Neural cell (in vitro differentiated cells): ENCODE measurements at regions not wholly inside any gene's neighbourhood (a gene's known extent, or its start where the extent isn't known, plus 50 kb on each side); places are given as distances from the start of the nearest gene placed in this dataset.

ENCODE experiments used
- H2AFZ ChIP-seq: fragments of 200-600, 300-800 bp; sonication (generic), shearing (Covaris generic); 2 replicates; pipeline ENCODE4 v1.6.0; 2014; ENCODE audit warnings: low read depth, mild to moderate bottlenecking, antibody characterized with exemption, low read length, moderate library complexity
- H3F3A ChIP-seq: fragments of 200-600 bp; shearing (Covaris generic); 2 replicates; pipeline ENCODE4 v1.6.1; 2016; ENCODE audit warnings: mild to moderate bottlenecking, moderate library complexity, mixed read lengths, antibody characterized with exemption, low read length; ENCODE audit not compliant: insufficient read depth, poor library complexity, severe bottlenecking
- H3K27ac ChIP-seq: fragments of 200-600, 300-800 bp; sonication (generic), shearing (Covaris generic); 2 replicates; pipeline ENCODE4 v1.5.1; 2014; ENCODE audit warnings: mild to moderate bottlenecking, low read length, moderate library complexity
- H3K27me3 ChIP-seq: fragments of 300-800, 200-600 bp; sonication (generic), shearing (Covaris generic); 2 replicates; pipeline ENCODE4 v1.6.0; 2014; ENCODE audit warnings: mild to moderate bottlenecking, low read depth, low read length, moderate library complexity; ENCODE audit not compliant: insufficient read depth
- H3K36me3 ChIP-seq: fragments of 300-800, 200-600 bp; sonication (generic), shearing (Covaris generic); 2 replicates; pipeline ENCODE4 v1.5.1; 2014; ENCODE audit warnings: mild to moderate bottlenecking, antibody characterized with exemption, low read length, moderate library complexity; ENCODE audit not compliant: insufficient read depth
- H3K4me2 ChIP-seq: fragments of 300-800, 200-600 bp; sonication (generic), shearing (Covaris generic); 2 replicates; pipeline ENCODE4 v1.6.0; 2014; ENCODE audit warnings: mild to moderate bottlenecking, low read length
- H3K4me3 ChIP-seq: fragments of 300-800, 200-600 bp; sonication (generic), shearing (Covaris generic); 2 replicates; pipeline ENCODE4 v1.5.1; 2014; ENCODE audit warnings: mild to moderate bottlenecking, low read length, moderate library complexity
- H3K79me2 ChIP-seq: fragments of 200-600 bp; shearing (Covaris generic); replicated peaks from 2 replicates; pipeline ENCODE4 v1.6.0; 2014; ENCODE audit warnings: mild to moderate bottlenecking, low read length, moderate library complexity; ENCODE audit not compliant: insufficient read depth
- H3K9ac ChIP-seq: fragments of 300-800, 200-600 bp; sonication (generic), shearing (Covaris generic); 2 replicates; pipeline ENCODE4 v1.6.1; 2016; ENCODE audit warnings: mild to moderate bottlenecking, low read length, mixed read lengths
- H3K9me2 ChIP-seq: fragments of 200-600 bp; shearing (Covaris generic); 2 replicates; pipeline ENCODE4 v1.6.1; 2016; ENCODE audit warnings: mild to moderate bottlenecking, low read length, mixed read lengths; ENCODE audit not compliant: insufficient read depth
- H3K9me3 ChIP-seq: fragments of 200-600, 300-800 bp; sonication (generic), shearing (Covaris generic); 2 replicates; pipeline ENCODE4 v1.6.1; 2016; ENCODE audit warnings: mild to moderate bottlenecking, mixed run types, low read length, moderate library complexity, mixed read lengths
- H4K20me1 ChIP-seq: fragments of 200-600 bp; shearing (Covaris generic); 2 replicates; pipeline ENCODE4 v1.6.1; 2016; ENCODE audit warnings: mild to moderate bottlenecking, mixed run types; ENCODE audit not compliant: insufficient read depth
- CTCF ChIP-seq: fragments of 450-650 bp; IDR thresholded peaks from 2 replicates; pipeline ENCODE4 v1.5.1; 2014; ENCODE audit warnings: antibody characterized with exemption, mild to moderate bottlenecking, moderate library complexity; ENCODE audit not compliant: poor library complexity, severe bottlenecking
- EP300 ChIP-seq: fragments of 450-650 bp; conservative IDR thresholded peaks from 2 replicates; pipeline ENCODE4 v1.6.1; 2014; ENCODE audit warnings: antibody characterized with exemption, mild to moderate bottlenecking, moderate library complexity; ENCODE audit not compliant: poor library complexity, severe bottlenecking
- EZH2 ChIP-seq: fragments of 200-600, 300-800 bp; shearing (Covaris generic), sonication (generic); IDR thresholded peaks from 2 replicates; pipeline ENCODE4 v1.6.1; 2014; ENCODE audit warnings: antibody characterized with exemption, low read length, borderline replicate concordance, mild to moderate bottlenecking; ENCODE audit not compliant: insufficient read depth, poor library complexity, severe bottlenecking
- MXI1 ChIP-seq: fragments of 450-650 bp; conservative IDR thresholded peaks from 2 replicates; pipeline ENCODE4 v1.6.1; 2014; ENCODE audit warnings: antibody characterized with exemption, mild to moderate bottlenecking; ENCODE audit not compliant: poor library complexity, severe bottlenecking
- POLR2AphosphoS5 ChIP-seq: IDR thresholded peaks from 2 replicates; pipeline ENCODE4 v1.6.1; 2012
- RAD21 ChIP-seq: fragments of 450-650 bp; conservative IDR thresholded peaks from 2 replicates; pipeline ENCODE4 v1.6.1; 2014; ENCODE audit warnings: antibody characterized with exemption, mild to moderate bottlenecking, moderate library complexity
- SMC3 ChIP-seq: fragments of 450-650 bp; conservative IDR thresholded peaks from 2 replicates; pipeline ENCODE4 v1.6.1; 2014; ENCODE audit warnings: antibody characterized with exemption, mild to moderate bottlenecking, moderate library complexity; ENCODE audit not compliant: poor library complexity
- TAF1 ChIP-seq: IDR thresholded peaks from 2 replicates; pipeline ENCODE4 v1.6.1; 2012; ENCODE audit warnings: low read depth
- TF ChIP-seq, protein P1 (sequence below): IDR thresholded peaks from 2 replicates; pipeline ENCODE4 v1.6.1; 2012; ENCODE audit warnings: borderline replicate concordance

- no peak overlapping the region for H3K4me3 ChIP-seq
- H3K9me3 ChIP-seq: no peaks in the 10 kb centered on the region
- no peaks in the 10 kb centered on the region for H3K36me3 ChIP-seq
- no peak for TF ChIP-seq TAF1
- TF ChIP-seq, protein P1, sequence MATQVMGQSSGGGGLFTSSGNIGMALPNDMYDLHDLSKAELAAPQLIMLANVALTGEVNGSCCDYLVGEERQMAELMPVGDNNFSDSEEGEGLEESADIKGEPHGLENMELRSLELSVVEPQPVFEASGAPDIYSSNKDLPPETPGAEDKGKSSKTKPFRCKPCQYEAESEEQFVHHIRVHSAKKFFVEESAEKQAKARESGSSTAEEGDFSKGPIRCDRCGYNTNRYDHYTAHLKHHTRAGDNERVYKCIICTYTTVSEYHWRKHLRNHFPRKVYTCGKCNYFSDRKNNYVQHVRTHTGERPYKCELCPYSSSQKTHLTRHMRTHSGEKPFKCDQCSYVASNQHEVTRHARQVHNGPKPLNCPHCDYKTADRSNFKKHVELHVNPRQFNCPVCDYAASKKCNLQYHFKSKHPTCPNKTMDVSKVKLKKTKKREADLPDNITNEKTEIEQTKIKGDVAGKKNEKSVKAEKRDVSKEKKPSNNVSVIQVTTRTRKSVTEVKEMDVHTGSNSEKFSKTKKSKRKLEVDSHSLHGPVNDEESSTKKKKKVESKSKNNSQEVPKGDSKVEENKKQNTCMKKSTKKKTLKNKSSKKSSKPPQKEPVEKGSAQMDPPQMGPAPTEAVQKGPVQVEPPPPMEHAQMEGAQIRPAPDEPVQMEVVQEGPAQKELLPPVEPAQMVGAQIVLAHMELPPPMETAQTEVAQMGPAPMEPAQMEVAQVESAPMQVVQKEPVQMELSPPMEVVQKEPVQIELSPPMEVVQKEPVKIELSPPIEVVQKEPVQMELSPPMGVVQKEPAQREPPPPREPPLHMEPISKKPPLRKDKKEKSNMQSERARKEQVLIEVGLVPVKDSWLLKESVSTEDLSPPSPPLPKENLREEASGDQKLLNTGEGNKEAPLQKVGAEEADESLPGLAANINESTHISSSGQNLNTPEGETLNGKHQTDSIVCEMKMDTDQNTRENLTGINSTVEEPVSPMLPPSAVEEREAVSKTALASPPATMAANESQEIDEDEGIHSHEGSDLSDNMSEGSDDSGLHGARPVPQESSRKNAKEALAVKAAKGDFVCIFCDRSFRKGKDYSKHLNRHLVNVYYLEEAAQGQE: no peak
- no peak for TF ChIP-seq EP300
- no peak for TF ChIP-seq CTCF
- no peak for TF ChIP-seq EZH2
- no peak for TF ChIP-seq SMC3
- TF ChIP-seq RAD21: no peak
- TF ChIP-seq POLR2AphosphoS5: no peak
- TF ChIP-seq MXI1: no peak
- no peaks in the 10 kb centered on the region for H3K9me2 ChIP-seq
- H4K20me1 ChIP-seq: no peaks in the 10 kb centered on the region
- H2AFZ ChIP-seq: no peak overlapping the region
- H3F3A ChIP-seq: no peaks in the 10 kb centered on the region
- H3K27me3 ChIP-seq: no peaks in the 10 kb centered on the region
- no peaks in the 10 kb centered on the region for H3K79me2 ChIP-seq
- H3K27ac ChIP-seq: peak overlapping the region; percentile 93
- no peak overlapping the region for H3K4me2 ChIP-seq
- peak overlapping the region; percentile 81 for H3K9ac ChIP-seq
Observed at GRCh38 chr10:78407966-78408365, 374.3 kb downstream of the RPS24 start.

DNA sequence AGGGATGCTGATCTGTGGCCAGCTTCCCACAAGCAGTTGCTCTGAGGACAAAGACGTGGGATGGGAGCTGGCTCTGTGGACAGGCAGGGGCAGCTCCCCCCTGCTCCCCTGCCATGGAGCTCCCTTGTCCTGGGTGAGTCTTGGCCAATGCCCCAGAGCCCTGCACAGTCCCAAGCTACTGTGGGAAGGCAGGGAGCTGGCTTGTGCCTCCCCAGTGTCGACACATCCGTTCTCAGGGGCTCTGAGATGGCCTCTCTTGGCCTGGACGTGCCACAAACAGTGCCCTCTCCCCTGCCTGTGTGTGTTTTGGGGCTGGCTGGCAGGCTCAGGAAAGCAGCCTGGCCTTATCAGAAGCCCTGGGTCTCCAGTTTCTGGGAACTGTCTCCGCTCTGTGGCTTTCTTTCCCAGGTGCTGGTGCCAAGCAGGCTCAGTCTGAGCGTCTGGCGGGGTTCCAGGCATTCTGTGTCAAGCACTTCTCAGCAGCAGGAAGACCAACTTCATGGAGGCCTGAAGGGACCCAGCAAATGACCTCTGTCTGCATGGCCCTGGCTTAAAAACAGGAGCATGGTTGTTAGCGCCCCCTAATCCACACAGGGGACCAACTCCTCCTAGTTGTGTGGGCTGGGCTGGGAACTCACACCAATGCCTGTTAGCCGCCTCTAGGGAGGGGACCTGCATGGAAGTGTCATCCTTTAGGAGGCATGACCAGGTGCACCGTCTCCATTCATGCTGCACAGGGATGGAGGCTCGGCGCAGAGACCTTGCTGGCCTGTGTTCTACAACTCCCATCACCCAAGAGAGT, 375.2 kb downstream of the RPS24 start:
- no peak for TF ChIP-seq POLR2AphosphoS5
- no peak for TF ChIP-seq TAF1
- no peak for TF ChIP-seq CTCF
- TF ChIP-seq, protein P1: no peak
- no peak for TF ChIP-seq MXI1
- no peak for TF ChIP-seq SMC3
- TF ChIP-seq EZH2: no peak
- TF ChIP-seq RAD21: no peak
- TF ChIP-seq EP300: no peak
- Histone ChIP-seq H3K27me3 (no peaks in the 10 kb centered on the region), H3K4me3 (no peak overlapping the region), H3K4me2 (no peak overlapping the region), H3K27ac (no peak overlapping the region), H3K9me3 (no peaks in the 10 kb centered on the region), H3K79me2 (no peaks in the 10 kb centered on the region), H2AFZ (no peak overlapping the region), H3K9me2 (no peaks in the 10 kb centered on the region), H4K20me1 (no peaks in the 10 kb centered on the region), H3K36me3 (no peaks in the 10 kb centered on the region), H3K9ac (no peak overlapping the region), H3F3A (no peaks in the 10 kb centered on the region)
